ENCODE measurements at regions not wholly inside any gene's neighbourhood (a gene's known extent, or its start where the extent isn't known, plus 50 kb on each side); places are given as distances from the start of the nearest gene placed in this dataset.

- ChIA-PET POLR2A (ENCODE audit: partially characterized antibody) (no interaction called here), CTCF (ENCODE audit: partially characterized antibody) (no interaction called here)
- no peaks in the 10 kb centered on the region for H3K79me2 ChIP-seq (ENCODE audit: control insufficient read depth in 1 of 2, insufficient read depth in 2 of 2, low read length in 2 of 2)
- H2AFZ ChIP-seq (ENCODE audit: low read length) = no peak overlapping the region
- no peak overlapping the region for H3K4me3 ChIP-seq (ENCODE audit: extremely low read depth in 1 of 4, insufficient read depth in 2 of 4, low read depth in 3 of 4, low read length in 4 of 4)
- H3K9me3 ChIP-seq (ENCODE audit: insufficient read depth in 2 of 2, low read depth in 1 of 2, low read length in 1 of 2) = no peaks in the 10 kb centered on the region
- no peak overlapping the region for H2BK12ac ChIP-seq (ENCODE audit: low read depth, low read length)
- H2AK5ac ChIP-seq (ENCODE audit: low read depth, low read length) = no peak overlapping the region
- H3K4me2 ChIP-seq (ENCODE audit: insufficient read depth in 1 of 2, low read depth in 2 of 2, low read length in 2 of 2) = no peak overlapping the region
- no peak overlapping the region for H3K4ac ChIP-seq (replicated peaks; ENCODE audit: insufficient read length, low read depth, low read length)
- H3K27me3 ChIP-seq (replicated peaks in 1 of 4; ENCODE audit: control insufficient read depth in 3 of 4, extremely low read depth in 1 of 4, insufficient read depth in 3 of 4, low read length in 3 of 4) = no peaks in the 10 kb centered on the region
- H3K23ac ChIP-seq (ENCODE audit: insufficient read length) = no peak overlapping the region
- H2BK120ac ChIP-seq (replicated peaks; ENCODE audit: low read depth, low read length) = no peak overlapping the region
- H3K9ac ChIP-seq (replicated peaks in 1 of 4; ENCODE audit: extremely low read depth in 1 of 4, low read depth in 3 of 4, low read length in 3 of 4) = no peak overlapping the region
- no peak overlapping the region for H2BK5ac ChIP-seq (ENCODE audit: low read depth, low read length)
- H2BK15ac ChIP-seq (ENCODE audit: low read length) = no peak overlapping the region
- WGBS, 2 experiments (ENCODE audit: extremely low coverage in 1 of 2, insufficient coverage in 1 of 2, insufficient read length in 1 of 2, insufficient replicate concordance in 2 of 2, low coverage in 1 of 2, low lambda C conversion rate in 2 of 2, missing lambda C conversion rate in 1 of 2) = 88% methylated on average over 2 of the region's 2 CpGs; no CpG with 5 or more reads in 1 of the 2 experiments
- no peaks in the 10 kb centered on the region for H3K36me3 ChIP-seq (ENCODE audit: control insufficient read depth in 2 of 4, insufficient read depth in 4 of 4, low read length in 3 of 4)
- no peak overlapping the region for H4K91ac ChIP-seq (replicated peaks; ENCODE audit: insufficient read length, low read length)
- no peak overlapping the region for H3K56ac ChIP-seq (replicated peaks; ENCODE audit: insufficient read length, low read depth, low read length)
- DNase-seq (ENCODE audit: low read depth in 1 of 2, low spot score in 2 of 2) (no peak), FAIRE-seq (no peak)
- H3K27ac ChIP-seq (ENCODE audit: low read depth, low read length) = no peak overlapping the region
- H3K4me1 ChIP-seq (replicated peaks in 1 of 4; ENCODE audit: control insufficient read depth in 3 of 4, insufficient read depth in 4 of 4, low read length in 3 of 4) = no peaks in the 10 kb centered on the region
- H4K8ac ChIP-seq (ENCODE audit: extremely low read depth, insufficient read depth, low read length) = no peak overlapping the region
- H2BK20ac ChIP-seq (ENCODE audit: low read length) = no peak overlapping the region
- no peaks in the 10 kb centered on the region for H3K79me1 ChIP-seq (ENCODE audit: low read depth, low read length)
- H4K5ac ChIP-seq (ENCODE audit: insufficient read length, low read depth, low read length) = no peak overlapping the region
- H3K18ac ChIP-seq (ENCODE audit: extremely low read depth, low read length) = no peak overlapping the region
- H3K14ac ChIP-seq (ENCODE audit: insufficient read length) = no peak overlapping the region
- no peaks in the 10 kb centered on the region for H4K20me1 ChIP-seq (replicated peaks in 1 of 2; ENCODE audit: control insufficient read depth in 1 of 2, insufficient read depth in 2 of 2, low read length in 2 of 2)
- no peaks in the 10 kb centered on the region for H3K23me2 ChIP-seq (ENCODE audit: low read depth, low read length)
- TF ChIP-seq JUN (IDR thresholded peaks at IDR 0.05; ENCODE audit: low read depth, low read length) (no peak), POLR2AphosphoS5 (IDR thresholded peaks at IDR 0.05; ENCODE audit: low read depth, low read length) (no peak), BCL11A (IDR thresholded peaks at IDR 0.05; ENCODE audit: low read depth in 2 of 2, low read length in 2 of 2) (no peak), SIRT6 (IDR thresholded peaks at IDR 0.05; ENCODE audit: low read length) (no peak), EZH2 (IDR thresholded peaks at IDR 0.05; ENCODE audit: low read depth, low read length, severe bottlenecking) (no peak), TCF12 (IDR thresholded peaks at IDR 0.05; ENCODE audit: low read depth, low read length) (no peak), CHD1 (IDR thresholded peaks at IDR 0.05; ENCODE audit: low read depth, low read length) (no peak), SIX5 (IDR thresholded peaks at IDR 0.05; ENCODE audit: low read depth, low read length) (no peak), RNF2 (IDR thresholded peaks at IDR 0.05; ENCODE audit: borderline replicate concordance, low read depth, low read length, missing control alignments, poor library complexity, severe bottlenecking) (no peak), EGR1 (IDR thresholded peaks at IDR 0.05; ENCODE audit: borderline replicate concordance, low read depth, low read length) (no peak), SUZ12 (IDR thresholded peaks at IDR 0.05; ENCODE audit: low read length) (no peak), CBX8 (IDR thresholded peaks at IDR 0.05; ENCODE audit: borderline replicate concordance, low read depth, low read length) (no peak), TEAD4 (IDR thresholded peaks at IDR 0.05; ENCODE audit: low read depth, low read length) (no peak), SRF (IDR thresholded peaks at IDR 0.05; ENCODE audit: low read depth, low read length) (no peak)
- TF ChIP-seq, protein P1, sequence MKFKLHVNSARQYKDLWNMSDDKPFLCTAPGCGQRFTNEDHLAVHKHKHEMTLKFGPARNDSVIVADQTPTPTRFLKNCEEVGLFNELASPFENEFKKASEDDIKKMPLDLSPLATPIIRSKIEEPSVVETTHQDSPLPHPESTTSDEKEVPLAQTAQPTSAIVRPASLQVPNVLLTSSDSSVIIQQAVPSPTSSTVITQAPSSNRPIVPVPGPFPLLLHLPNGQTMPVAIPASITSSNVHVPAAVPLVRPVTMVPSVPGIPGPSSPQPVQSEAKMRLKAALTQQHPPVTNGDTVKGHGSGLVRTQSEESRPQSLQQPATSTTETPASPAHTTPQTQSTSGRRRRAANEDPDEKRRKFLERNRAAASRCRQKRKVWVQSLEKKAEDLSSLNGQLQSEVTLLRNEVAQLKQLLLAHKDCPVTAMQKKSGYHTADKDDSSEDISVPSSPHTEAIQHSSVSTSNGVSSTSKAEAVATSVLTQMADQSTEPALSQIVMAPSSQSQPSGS (IDR thresholded peaks at IDR 0.05; ENCODE audit: low read length) = no peak
These were observed 182.1 kb upstream of the DIAPH2 start for GRCh38 chrX:96502507-96502906.
